Endothelial cell (in vitro differentiated cells): ENCODE measurements at regions not wholly inside any gene's neighbourhood (a gene's known extent, or its start where the extent isn't known, plus 50 kb on each side); places are given as distances from the start of the nearest gene placed in this dataset.
"Not testable (repeated sequence)": the region's sequence is repeated elsewhere in the genome, so short reads cannot be mapped to it uniquely, and the experiment has no call there.

Experiments
- DNase-seq: peaks from one replicate; pipeline ENCODE4 v3.0.0; 2021; ENCODE audit warnings: low spot score
- H3K27ac Mint-ChIP-seq: one replicate; pipeline ENCODE4 v1.8.0; 2021; ENCODE audit warnings: mixed read lengths, inconsistent platforms; ENCODE audit not compliant: unreplicated experiment
- H3K27me3 Mint-ChIP-seq: one replicate; pipeline ENCODE4 v1.8.0; 2021; ENCODE audit warnings: mild to moderate bottlenecking, moderate library complexity, mixed read lengths, inconsistent platforms; ENCODE audit not compliant: unreplicated experiment
- H3K36me3 Mint-ChIP-seq: one replicate; pipeline ENCODE4 v1.8.0; 2021; ENCODE audit warnings: mild to moderate bottlenecking, low read depth, mixed read lengths, inconsistent platforms; ENCODE audit not compliant: unreplicated experiment
- H3K4me1 Mint-ChIP-seq: one replicate; pipeline ENCODE4 v1.8.0; 2021; ENCODE audit warnings: mild to moderate bottlenecking, mixed read lengths, inconsistent platforms; ENCODE audit not compliant: unreplicated experiment
- H3K4me3 Mint-ChIP-seq: one replicate; pipeline ENCODE4 v1.8.0; 2021; ENCODE audit warnings: mild to moderate bottlenecking, mixed read lengths, inconsistent platforms; ENCODE audit not compliant: unreplicated experiment
- H3K9me3 Mint-ChIP-seq: one replicate; pipeline ENCODE4 v1.8.0; 2021; ENCODE audit warnings: mixed read lengths, inconsistent platforms; ENCODE audit not compliant: unreplicated experiment
- CTCF ChIP-seq: fragments of 200-600 bp; sonication (generic); IDR thresholded peaks from one replicate; pipeline ENCODE4 v1.5.0; 2021; ENCODE audit warnings: antibody characterized with exemption; ENCODE audit not compliant: unreplicated experiment

- Mint-ChIP-seq H3K36me3 (no peaks in the 10 kb centered on the region), H3K9me3 (no peaks in the 10 kb centered on the region), H3K27me3 (no peaks in the 10 kb centered on the region), H3K27ac (no peak overlapping the region), H3K4me3 (no peak overlapping the region), H3K4me1 (peaks cover 2% of the 10 kb centered on the region)
- DNase-seq, result no peak
- no peak for TF ChIP-seq CTCF
Observed at GRCh38 chr17:14541714-14542113, 240.8 kb downstream of the HS3ST3B1 start.

- Mint-ChIP-seq H3K27ac (no peak overlapping the region), H3K4me1 (no peaks in the 10 kb centered on the region), H3K9me3 (no peaks in the 10 kb centered on the region), H3K27me3 (no peaks in the 10 kb centered on the region), H3K4me3 (no peak overlapping the region), H3K36me3 (no peaks in the 10 kb centered on the region)
- DNase-seq, result no peak
- TF ChIP-seq CTCF, result no peak
Observed at GRCh38 chr17:14539801-14540200, 238.9 kb downstream of the HS3ST3B1 start.

GRCh38 chr17:14532242-14532641 is 231.4 kb downstream of the HS3ST3B1 start:
- H3K4me3 Mint-ChIP-seq, H3K27ac Mint-ChIP-seq, H3K27me3 Mint-ChIP-seq, DNase-seq, H3K36me3 Mint-ChIP-seq, H3K9me3 Mint-ChIP-seq, H3K4me1 Mint-ChIP-seq: not testable (repeated sequence)

- H3K4me1 Mint-ChIP-seq, result no peaks in the 10 kb centered on the region
- DNase-seq, result no peak
- TF ChIP-seq CTCF, result no peak
- H3K4me3 Mint-ChIP-seq, result no peak overlapping the region
- H3K27me3 Mint-ChIP-seq, result no peaks in the 10 kb centered on the region
- H3K27ac Mint-ChIP-seq, result no peak overlapping the region
- no peaks in the 10 kb centered on the region for H3K36me3 Mint-ChIP-seq
- H3K9me3 Mint-ChIP-seq, result no peaks in the 10 kb centered on the region
Observed at GRCh38 chr17:14525551-14526455, 224.9 kb downstream of the HS3ST3B1 start.

- H3K9me3 Mint-ChIP-seq, result no peaks in the 10 kb centered on the region
- no peak for DNase-seq
- H3K27ac Mint-ChIP-seq, result no peak overlapping the region
- no peak overlapping the region for H3K4me3 Mint-ChIP-seq
- TF ChIP-seq CTCF, result no peak
- no peaks in the 10 kb centered on the region for H3K36me3 Mint-ChIP-seq
- no peaks in the 10 kb centered on the region for H3K4me1 Mint-ChIP-seq
- no peaks in the 10 kb centered on the region for H3K27me3 Mint-ChIP-seq
Observed at GRCh38 chr17:14522795-14523387, 222.0 kb downstream of the HS3ST3B1 start.

- H3K27me3 Mint-ChIP-seq, H3K36me3 Mint-ChIP-seq, H3K9me3 Mint-ChIP-seq, DNase-seq, H3K27ac Mint-ChIP-seq, H3K4me3 Mint-ChIP-seq, H3K4me1 Mint-ChIP-seq: not testable (repeated sequence)
Observed at GRCh38 chr17:14518919-14519318, 218.0 kb downstream of the HS3ST3B1 start.
